OCI-LY1 (cell line): ENCODE measurements at regions not wholly inside any gene's neighbourhood (a gene's known extent, or its start where the extent isn't known, plus 50 kb on each side); places are given as distances from the start of the nearest gene placed in this dataset.

Source experiments
- H2AFZ ChIP-seq: fragments of 200-600 bp; sonication (generic), shearing (Covaris generic); 2 replicates; pipeline ENCODE4 v1.6.0; 2014; ENCODE audit warnings: antibody characterized with exemption, mild to moderate bottlenecking, low read length
- H3F3A ChIP-seq: fragments of 200-600 bp; sonication (generic), shearing (Covaris generic); 2 replicates; pipeline ENCODE4 v1.6.0; 2014; ENCODE audit warnings: mild to moderate bottlenecking, antibody characterized with exemption, low read length, moderate library complexity; ENCODE audit not compliant: insufficient read depth
- H3K27ac ChIP-seq: fragments of 200-600 bp; sonication (generic); 2 replicates; pipeline ENCODE4 v1.5.1; 2014; ENCODE audit warnings: low read length, mixed run types, mild to moderate bottlenecking, low read depth; ENCODE audit not compliant: poor library complexity, severe bottlenecking
- H3K27me3 ChIP-seq: fragments of 200-600 bp; sonication (generic); 2 replicates; pipeline ENCODE4 v1.6.0; 2014; ENCODE audit warnings: antibody characterized with exemption, mild to moderate bottlenecking, low read length, moderate library complexity; ENCODE audit not compliant: insufficient read depth
- H3K36me3 ChIP-seq: fragments of 200-600 bp; sonication (generic); 2 replicates; pipeline ENCODE4 v1.6.1; 2014; ENCODE audit warnings: mild to moderate bottlenecking, antibody characterized with exemption, low read length, moderate library complexity, mixed read lengths; ENCODE audit not compliant: insufficient read depth
- H3K4me1 ChIP-seq: fragments of 200-600 bp; sonication (generic); 2 replicates; pipeline ENCODE4 v1.5.1; 2014; ENCODE audit warnings: mild to moderate bottlenecking, low read length, moderate library complexity; ENCODE audit not compliant: insufficient read depth, severe bottlenecking
- H3K4me2 ChIP-seq: fragments of 200-600 bp; sonication (generic), shearing (Covaris generic); 2 replicates; pipeline ENCODE4 v1.6.1; 2014; ENCODE audit warnings: low read length
- H3K4me3 ChIP-seq: fragments of 200-600 bp; sonication (generic); 2 replicates; pipeline ENCODE4 v1.5.1; 2014; ENCODE audit warnings: low read length, low read depth, mild to moderate bottlenecking, mixed read lengths; ENCODE audit not compliant: poor library complexity, severe bottlenecking
- H3K79me2 ChIP-seq: fragments of 200-600 bp; shearing (Covaris generic); 2 replicates; pipeline ENCODE4 v1.6.1; 2016; ENCODE audit warnings: mixed run types, low read length, mixed read lengths; ENCODE audit not compliant: insufficient read depth
- H3K9ac ChIP-seq: fragments of 200-600 bp; sonication (generic), shearing (Covaris generic); 2 replicates; pipeline ENCODE4 v1.6.1; 2014; ENCODE audit warnings: mild to moderate bottlenecking, low read length, mixed read lengths
- H3K9me2 ChIP-seq: fragments of 200-600 bp; sonication (generic), shearing (Covaris generic); 2 replicates; pipeline ENCODE4 v1.6.1; 2014; ENCODE audit warnings: low read depth, mild to moderate bottlenecking, low read length, mixed read lengths
- H3K9me3 ChIP-seq: fragments of 200-600 bp; shearing (Covaris generic); 2 replicates; pipeline ENCODE4 v1.6.1; 2014; ENCODE audit warnings: low read length, mixed read lengths
- H4K20me1 ChIP-seq: fragments of 200-600 bp; sonication (generic), shearing (Covaris generic); 2 replicates; pipeline ENCODE4 v1.6.0; 2016; ENCODE audit warnings: mild to moderate bottlenecking, low read length; ENCODE audit not compliant: insufficient read depth
- EZH2 ChIP-seq: fragments of 200-600 bp; sonication (generic), shearing (Covaris generic); IDR thresholded peaks from 2 replicates; pipeline ENCODE4 v1.8.0; 2017; ENCODE audit warnings: borderline replicate concordance, mixed run types, mild to moderate bottlenecking, antibody characterized with exemption, low read length, moderate library complexity, mixed read lengths
- TF ChIP-seq, protein P1 (sequence below): fragments of 200-600 bp; sonication (generic), shearing (Covaris generic); IDR thresholded peaks from 2 replicates; pipeline ENCODE4 v1.5.1; 2017; ENCODE audit warnings: mild to moderate bottlenecking, antibody characterized with exemption, low read length, moderate library complexity, mixed read lengths

DNA sequence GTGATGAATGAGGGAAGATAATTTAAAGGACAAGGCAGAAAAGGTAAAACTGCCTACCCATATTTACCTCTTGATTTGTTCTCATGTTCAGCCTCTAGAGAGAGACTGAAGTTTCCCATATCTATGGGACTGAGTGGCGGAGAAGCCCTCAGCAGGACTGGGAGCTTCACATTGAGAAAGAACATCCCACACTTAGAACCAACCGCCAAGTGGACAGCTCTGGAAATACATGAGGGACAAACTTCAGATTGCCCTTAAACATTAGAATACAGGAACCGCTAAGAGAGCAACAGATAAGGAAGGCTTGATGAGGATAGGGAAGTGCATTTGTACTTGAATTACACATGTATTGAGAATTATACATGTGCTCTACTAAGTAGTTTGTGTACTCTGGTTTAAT is 316.0 kb upstream of the MIR17HG start:
- Histone ChIP-seq H3K36me3 (no peaks in the 10 kb centered on the region), H3K9me2 (no peaks in the 10 kb centered on the region), H3K27ac (no peak overlapping the region), H2AFZ (no peak overlapping the region), H3F3A (no peaks in the 10 kb centered on the region), H3K4me1 (no peaks in the 10 kb centered on the region), H4K20me1 (no peaks in the 10 kb centered on the region), H3K9ac (no peak overlapping the region), H3K4me3 (no peak overlapping the region), H3K4me2 (no peak overlapping the region), H3K27me3 (no peaks in the 10 kb centered on the region), H3K79me2 (no peaks in the 10 kb centered on the region), H3K9me3 (no peaks in the 10 kb centered on the region)
- TF ChIP-seq, protein P1, sequence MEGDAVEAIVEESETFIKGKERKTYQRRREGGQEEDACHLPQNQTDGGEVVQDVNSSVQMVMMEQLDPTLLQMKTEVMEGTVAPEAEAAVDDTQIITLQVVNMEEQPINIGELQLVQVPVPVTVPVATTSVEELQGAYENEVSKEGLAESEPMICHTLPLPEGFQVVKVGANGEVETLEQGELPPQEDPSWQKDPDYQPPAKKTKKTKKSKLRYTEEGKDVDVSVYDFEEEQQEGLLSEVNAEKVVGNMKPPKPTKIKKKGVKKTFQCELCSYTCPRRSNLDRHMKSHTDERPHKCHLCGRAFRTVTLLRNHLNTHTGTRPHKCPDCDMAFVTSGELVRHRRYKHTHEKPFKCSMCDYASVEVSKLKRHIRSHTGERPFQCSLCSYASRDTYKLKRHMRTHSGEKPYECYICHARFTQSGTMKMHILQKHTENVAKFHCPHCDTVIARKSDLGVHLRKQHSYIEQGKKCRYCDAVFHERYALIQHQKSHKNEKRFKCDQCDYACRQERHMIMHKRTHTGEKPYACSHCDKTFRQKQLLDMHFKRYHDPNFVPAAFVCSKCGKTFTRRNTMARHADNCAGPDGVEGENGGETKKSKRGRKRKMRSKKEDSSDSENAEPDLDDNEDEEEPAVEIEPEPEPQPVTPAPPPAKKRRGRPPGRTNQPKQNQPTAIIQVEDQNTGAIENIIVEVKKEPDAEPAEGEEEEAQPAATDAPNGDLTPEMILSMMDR, result no peak
- TF ChIP-seq EZH2, result no peak

DNA sequence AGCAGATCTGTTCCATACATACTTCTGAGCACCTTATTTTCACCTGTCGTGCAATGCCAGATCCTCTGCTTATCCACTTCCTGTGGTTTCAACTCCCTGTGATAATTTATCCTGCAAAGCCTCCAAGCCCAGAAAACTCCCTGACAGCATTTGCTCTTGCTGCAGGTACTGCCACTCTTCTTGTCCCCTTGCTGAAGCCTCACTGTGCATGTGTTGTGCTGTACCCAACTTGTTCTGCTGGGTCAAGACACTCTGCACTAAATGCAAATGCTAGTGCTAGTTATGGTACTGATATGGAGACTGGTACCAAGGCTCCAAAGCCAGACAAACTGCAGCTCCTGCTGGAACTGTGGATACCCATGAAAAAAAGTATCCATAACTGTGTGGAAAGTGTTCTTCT is 315.4 kb upstream of the MIR17HG start:
- no peaks in the 10 kb centered on the region for H3K36me3 ChIP-seq
- no peaks in the 10 kb centered on the region for H3F3A ChIP-seq
- H3K9me2 ChIP-seq, result no peaks in the 10 kb centered on the region
- no peaks in the 10 kb centered on the region for H3K4me1 ChIP-seq
- H3K27me3 ChIP-seq, result no peaks in the 10 kb centered on the region
- H3K9ac ChIP-seq, result no peak overlapping the region
- no peaks in the 10 kb centered on the region for H3K9me3 ChIP-seq
- H3K4me3 ChIP-seq, result no peak overlapping the region
- H3K4me2 ChIP-seq, result no peak overlapping the region
- no peak overlapping the region for H3K27ac ChIP-seq
- H2AFZ ChIP-seq, result no peak overlapping the region
- TF ChIP-seq, protein P1, result no peak
- no peak for TF ChIP-seq EZH2
- no peaks in the 10 kb centered on the region for H3K79me2 ChIP-seq
- H4K20me1 ChIP-seq, result no peaks in the 10 kb centered on the region

DNA sequence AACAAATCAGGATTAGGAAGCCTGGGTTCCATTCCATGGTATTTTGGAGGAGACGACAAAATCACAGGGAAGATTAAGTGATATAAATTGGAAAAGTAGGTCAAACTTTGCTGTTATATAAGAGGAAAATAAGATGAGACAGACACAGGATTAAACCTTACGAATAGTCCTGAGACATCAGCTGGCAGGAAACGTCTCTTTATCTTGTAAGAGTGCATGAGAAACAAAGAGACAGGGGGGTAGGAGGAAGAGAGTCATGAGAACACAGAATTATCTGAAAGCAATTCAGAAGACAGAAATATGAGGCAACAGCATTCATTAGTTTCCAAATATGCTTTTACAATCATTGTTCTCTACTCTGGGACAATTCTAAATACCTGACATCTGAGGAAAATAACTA is 310.6 kb upstream of the MIR17HG start:
- no peaks in the 10 kb centered on the region for H3F3A ChIP-seq
- H4K20me1 ChIP-seq, result no peaks in the 10 kb centered on the region
- no peak overlapping the region for H3K27ac ChIP-seq
- H3K27me3 ChIP-seq, result no peaks in the 10 kb centered on the region
- no peaks in the 10 kb centered on the region for H3K79me2 ChIP-seq
- no peak for TF ChIP-seq EZH2
- TF ChIP-seq, protein P1, result no peak
- no peak overlapping the region for H3K9ac ChIP-seq
- no peaks in the 10 kb centered on the region for H3K9me2 ChIP-seq
- H2AFZ ChIP-seq, result no peak overlapping the region
- H3K9me3 ChIP-seq, result no peaks in the 10 kb centered on the region
- H3K4me1 ChIP-seq, result no peaks in the 10 kb centered on the region
- no peak overlapping the region for H3K4me3 ChIP-seq
- H3K36me3 ChIP-seq, result no peaks in the 10 kb centered on the region
- no peak overlapping the region for H3K4me2 ChIP-seq
